ENCODE measurements at regions not wholly inside any gene's neighbourhood (a gene's known extent, or its start where the extent isn't known, plus 50 kb on each side); places are given as distances from the start of the nearest gene placed in this dataset.
A peak's percentile ranks its signal among the peaks of the same experiment; 100 is the strongest.

DNA sequence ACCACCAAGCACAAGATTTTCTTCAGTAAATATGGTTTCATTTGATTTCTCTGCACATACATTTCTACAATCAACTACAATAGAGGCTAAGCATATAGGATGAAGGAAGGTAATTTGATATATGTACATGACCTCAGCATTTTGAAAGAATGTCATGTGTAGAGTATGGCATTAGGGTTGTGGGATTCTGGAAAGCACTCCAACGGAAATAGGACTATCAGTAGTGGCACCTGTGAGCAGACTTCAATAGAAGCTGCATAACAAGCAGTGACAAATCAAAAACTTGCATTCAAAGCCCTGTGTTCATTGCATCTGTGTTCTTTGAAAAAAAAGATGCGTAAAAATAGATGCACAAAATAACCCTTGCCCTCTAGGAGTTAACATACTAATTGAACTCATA lies 57.5 kb upstream of the EYA4 start:
- no peaks in the 10 kb centered on the region for H3K4me1 ChIP-seq
- intact Hi-C loops (cut with DNase I; ENCODE audit: low total_unique reads), result loop anchor here (10.0 kb wide), 1 partner anchor 371 kb away; no protein-coding TSS in a partner anchor
- H3K9me3 ChIP-seq, result no peaks in the 10 kb centered on the region
- no peak for TF ChIP-seq POLR2A (IDR thresholded peaks at IDR 0.05)
- TF ChIP-seq EP300 (IDR thresholded peaks at IDR 0.05), result no peak
- TF ChIP-seq POLR2AphosphoS5 (IDR thresholded peaks at IDR 0.05), result no peak
- TF ChIP-seq, protein P1, sequence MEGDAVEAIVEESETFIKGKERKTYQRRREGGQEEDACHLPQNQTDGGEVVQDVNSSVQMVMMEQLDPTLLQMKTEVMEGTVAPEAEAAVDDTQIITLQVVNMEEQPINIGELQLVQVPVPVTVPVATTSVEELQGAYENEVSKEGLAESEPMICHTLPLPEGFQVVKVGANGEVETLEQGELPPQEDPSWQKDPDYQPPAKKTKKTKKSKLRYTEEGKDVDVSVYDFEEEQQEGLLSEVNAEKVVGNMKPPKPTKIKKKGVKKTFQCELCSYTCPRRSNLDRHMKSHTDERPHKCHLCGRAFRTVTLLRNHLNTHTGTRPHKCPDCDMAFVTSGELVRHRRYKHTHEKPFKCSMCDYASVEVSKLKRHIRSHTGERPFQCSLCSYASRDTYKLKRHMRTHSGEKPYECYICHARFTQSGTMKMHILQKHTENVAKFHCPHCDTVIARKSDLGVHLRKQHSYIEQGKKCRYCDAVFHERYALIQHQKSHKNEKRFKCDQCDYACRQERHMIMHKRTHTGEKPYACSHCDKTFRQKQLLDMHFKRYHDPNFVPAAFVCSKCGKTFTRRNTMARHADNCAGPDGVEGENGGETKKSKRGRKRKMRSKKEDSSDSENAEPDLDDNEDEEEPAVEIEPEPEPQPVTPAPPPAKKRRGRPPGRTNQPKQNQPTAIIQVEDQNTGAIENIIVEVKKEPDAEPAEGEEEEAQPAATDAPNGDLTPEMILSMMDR (IDR thresholded peaks at IDR 0.05), result no peak
- no peaks in the 10 kb centered on the region for H3K27me3 ChIP-seq
- no peak overlapping the region for H3K4me3 ChIP-seq
- no peak overlapping the region for H3K27ac ChIP-seq
- DNase-seq, result no peak
- H3K36me3 ChIP-seq, result no peaks in the 10 kb centered on the region
- 66 to 86% (median 80%) methylated on average over 2 of the region's 2 CpGs for WGBS, 5 donors

DNA sequence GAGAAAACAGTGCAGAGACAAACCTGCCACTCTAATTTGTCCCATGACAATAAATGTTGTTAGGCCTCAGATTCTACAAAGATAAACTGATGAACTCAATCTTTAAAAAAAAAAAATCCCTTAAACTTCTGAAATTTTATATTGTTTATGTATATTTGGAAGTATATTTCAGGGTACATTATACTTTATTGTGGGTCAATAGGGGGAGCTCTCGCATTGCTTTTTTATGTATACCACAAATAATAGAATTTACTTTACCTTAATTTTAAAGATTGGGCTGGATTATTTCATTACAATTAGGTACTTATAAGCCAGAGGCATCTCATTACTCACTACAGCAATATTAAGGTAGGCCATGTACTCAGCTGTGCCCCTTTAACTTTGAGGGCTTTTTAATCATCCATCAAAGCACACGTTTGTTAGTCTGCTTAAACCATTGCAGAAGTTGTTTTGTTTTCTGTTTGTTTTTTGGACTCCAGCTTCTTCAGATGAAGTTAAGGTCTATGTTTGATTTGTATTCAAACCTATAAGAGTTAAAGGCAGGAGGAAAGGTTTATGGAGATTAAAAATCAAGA lies 56.3 kb upstream of the EYA4 start:
- Histone ChIP-seq H3K27ac (no peak overlapping the region), H3K27me3 (no peaks in the 10 kb centered on the region), H3K4me3 (no peak overlapping the region), H3K36me3 (no peaks in the 10 kb centered on the region), H3K4me1 (no peaks in the 10 kb centered on the region), H3K9me3 (no peaks in the 10 kb centered on the region)
- intact Hi-C loops (cut with DNase I; ENCODE audit: low total_unique reads), result loop anchor here (10.0 kb wide), 1 partner anchor 370 kb away; no protein-coding TSS in a partner anchor
- peak in 1 of 2 donors; percentile 68 for DNase-seq
- 24 to 36% (median 25%) methylated on average over 2 of the region's 2 CpGs for WGBS, 5 donors
- TF ChIP-seq, protein P1 (IDR thresholded peaks at IDR 0.05), result peak in 3 of 7 experiments; percentile 23 to 55 (median 35)
- no peak for TF ChIP-seq EP300 (IDR thresholded peaks at IDR 0.05)

DNA sequence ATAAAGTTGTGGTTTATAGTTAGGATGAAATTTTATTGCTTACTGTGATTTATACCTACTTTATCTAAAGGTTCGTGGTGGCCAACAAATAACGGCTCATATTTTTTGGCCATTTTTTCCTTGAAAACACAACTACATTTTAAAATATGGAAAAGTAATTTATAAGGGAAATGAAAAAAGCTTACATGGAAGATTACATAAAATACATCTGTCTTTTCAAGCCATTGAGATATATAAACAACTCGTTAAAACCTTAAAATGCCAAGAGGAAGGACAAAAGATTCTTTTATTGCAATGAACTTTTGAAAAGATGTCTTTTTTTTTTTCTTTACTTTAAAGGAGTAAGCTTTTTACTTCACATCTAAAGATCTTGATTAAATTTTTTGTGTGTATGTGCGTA lies 55.4 kb upstream of the EYA4 start:
- H3K4me1 ChIP-seq, result no peaks in the 10 kb centered on the region
- H3K27me3 ChIP-seq, result peaks cover 0 to under 1% (median 0%) of the 10 kb centered on the region in 3 donors
- no peak overlapping the region for H3K4me3 ChIP-seq
- DNase-seq, result no peak
- intact Hi-C loops (cut with DNase I; ENCODE audit: low total_unique reads), result loop anchor here (10.0 kb wide), 1 partner anchor 369 kb away; no protein-coding TSS in a partner anchor
- H3K27ac ChIP-seq, result no peak overlapping the region
- no peak for TF ChIP-seq EP300 (IDR thresholded peaks at IDR 0.05)
- no peak for TF ChIP-seq POLR2A (IDR thresholded peaks at IDR 0.05)
- no peak for TF ChIP-seq POLR2AphosphoS5 (IDR thresholded peaks at IDR 0.05)
- TF ChIP-seq, protein P1 (IDR thresholded peaks at IDR 0.05), result no peak
- H3K9me3 ChIP-seq, result no peaks in the 10 kb centered on the region
- 64 to 71% (median 66%) methylated on average over 4 of the region's 4 CpGs for WGBS, 5 donors
- no peaks in the 10 kb centered on the region for H3K36me3 ChIP-seq

DNA sequence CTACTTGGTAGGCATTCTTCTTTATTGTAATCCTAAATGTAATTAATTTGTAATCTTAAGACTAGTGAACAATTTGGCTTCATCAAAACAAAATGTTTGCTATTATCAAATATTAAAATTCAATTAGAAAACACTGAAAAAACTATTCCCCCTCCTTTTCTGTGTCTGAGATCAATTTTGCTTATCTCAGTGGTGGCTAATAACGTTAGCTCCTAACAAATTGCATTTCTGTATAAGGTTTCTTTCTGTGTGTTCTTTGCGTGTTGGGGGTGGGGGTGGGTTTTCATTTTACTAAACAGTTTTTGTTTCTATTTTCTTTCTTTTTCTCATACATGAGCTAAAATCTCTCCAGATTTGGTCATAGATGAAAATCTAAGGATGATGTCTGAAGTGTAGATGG lies 54.0 kb upstream of the EYA4 start:
- no peak for TF ChIP-seq POLR2A (IDR thresholded peaks at IDR 0.05)
- TF ChIP-seq EP300 (IDR thresholded peaks at IDR 0.05), result no peak
- TF ChIP-seq, protein P1 (IDR thresholded peaks at IDR 0.05), result no peak
- no peak for TF ChIP-seq POLR2AphosphoS5 (IDR thresholded peaks at IDR 0.05)
- intact Hi-C loops (cut with DNase I; ENCODE audit: low total_unique reads), result loop anchor here (10.0 kb wide), 1 partner anchor 368 kb away; no protein-coding TSS in a partner anchor
- WGBS, 5 donors, result 58 to 62% (median 61%) methylated on average over 2 of the region's 2 CpGs

More for the DNA sequence above, 54.0 kb upstream of the EYA4 start:
- Histone ChIP-seq H3K4me3 (no peak overlapping the region), H3K4me1 (no peaks in the 10 kb centered on the region), H3K27ac (no peak overlapping the region), H3K27me3 (peaks cover 0 to 6% (median 0%) of the 10 kb centered on the region in 3 donors), H3K9me3 (no peaks in the 10 kb centered on the region), H3K36me3 (no peaks in the 10 kb centered on the region)
- DNase-seq, result no peak
